ENCODE measurements at regions not wholly inside any gene's neighbourhood (a gene's known extent, or its start where the extent isn't known, plus 50 kb on each side); places are given as distances from the start of the nearest gene placed in this dataset.

GRCh38 chr5:155807884-155808576, 518.9 kb upstream of the SGCD start:
- H3K4me3 Mint-ChIP-seq: no peak overlapping the region
- Histone ChIP-seq H3K9ac (ENCODE audit: extremely low read depth, low read length, poor library complexity, severe bottlenecking) (no peak overlapping the region), H3K36me3 (ENCODE audit: control insufficient read depth, insufficient read depth, low read length) (no peaks in the 10 kb centered on the region), H3K27ac (ENCODE audit: low read depth, low read length) (no peak overlapping the region), H3K4me3 (ENCODE audit: low read length) (no peak overlapping the region), H3K4me1 (ENCODE audit: control insufficient read depth, insufficient read depth, low read length) (no peaks in the 10 kb centered on the region), H3K9me3 (ENCODE audit: control insufficient read depth, low read length) (no peaks in the 10 kb centered on the region), H3K27me3 (ENCODE audit: control insufficient read depth, insufficient read depth, low read length, poor library complexity, severe bottlenecking) (no peaks in the 10 kb centered on the region)
- H3K4me1 Mint-ChIP-seq: no peaks in the 10 kb centered on the region
- H3K9me3 Mint-ChIP-seq: no peaks in the 10 kb centered on the region
- no peak for DNase-seq
- 91 to 100% methylated on average over 1 to 3 of the region's 3 CpGs for WGBS, 2 experiments (ENCODE audit: insufficient coverage in 1 of 2, insufficient read length in 1 of 2)
- peaks cover 3% of the 10 kb centered on the region for H3K27me3 Mint-ChIP-seq (ENCODE audit: insufficient read depth)
- no peaks in the 10 kb centered on the region for H3K36me3 Mint-ChIP-seq (ENCODE audit: low read depth)
- no peak overlapping the region for H3K27ac Mint-ChIP-seq
- no peak for TF ChIP-seq CTCF (conservative IDR thresholded peaks at IDR 0.05)

GRCh38 chr5:155815248-155815647, 511.7 kb upstream of the SGCD start:
- no peaks in the 10 kb centered on the region for H3K4me1 ChIP-seq (ENCODE audit: control insufficient read depth, insufficient read depth, low read length)
- H3K9me3 Mint-ChIP-seq: no peaks in the 10 kb centered on the region
- TF ChIP-seq CTCF (conservative IDR thresholded peaks at IDR 0.05): no peak
- no peak for DNase-seq
- no peak overlapping the region for H3K4me3 Mint-ChIP-seq
- H3K27me3 ChIP-seq (ENCODE audit: control insufficient read depth, insufficient read depth, low read length, poor library complexity, severe bottlenecking): no peaks in the 10 kb centered on the region
- no peaks in the 10 kb centered on the region for H3K36me3 ChIP-seq (ENCODE audit: control insufficient read depth, insufficient read depth, low read length)
- H3K36me3 Mint-ChIP-seq (ENCODE audit: low read depth): no peaks in the 10 kb centered on the region
- no peak overlapping the region for H3K27ac Mint-ChIP-seq
- H3K9ac ChIP-seq (ENCODE audit: extremely low read depth, low read length, poor library complexity, severe bottlenecking): no peak overlapping the region
- H3K27me3 Mint-ChIP-seq (ENCODE audit: insufficient read depth): no peaks in the 10 kb centered on the region
- H3K9me3 ChIP-seq (ENCODE audit: control insufficient read depth, low read length): no peaks in the 10 kb centered on the region
- WGBS, 2 experiments (ENCODE audit: insufficient coverage in 1 of 2, insufficient read length in 1 of 2): 82% methylated on average over 1 of the region's 1 CpG; no CpG with 5 or more reads in 1 of the 2 experiments
- no peak overlapping the region for H3K4me3 ChIP-seq (ENCODE audit: low read length)
- H3K27ac ChIP-seq (ENCODE audit: low read depth, low read length): no peak overlapping the region
- no peaks in the 10 kb centered on the region for H3K4me1 Mint-ChIP-seq

GRCh38 chr5:155822177-155822576, 504.8 kb upstream of the SGCD start:
- H3K4me1 ChIP-seq (ENCODE audit: control insufficient read depth, insufficient read depth, low read length): no peaks in the 10 kb centered on the region
- TF ChIP-seq CTCF (conservative IDR thresholded peaks at IDR 0.05): peak; percentile 73
- no peaks in the 10 kb centered on the region for H3K4me1 Mint-ChIP-seq
- DNase-seq: peak; percentile 54
- H3K36me3 Mint-ChIP-seq (ENCODE audit: low read depth): no peaks in the 10 kb centered on the region
- no peak overlapping the region for H3K27ac Mint-ChIP-seq
- H3K4me3 ChIP-seq (ENCODE audit: low read length): no peak overlapping the region
- H3K36me3 ChIP-seq (ENCODE audit: control insufficient read depth, insufficient read depth, low read length): no peaks in the 10 kb centered on the region
- H3K9me3 Mint-ChIP-seq: no peaks in the 10 kb centered on the region
- WGBS, 2 experiments (ENCODE audit: insufficient coverage in 1 of 2, insufficient read length in 1 of 2): 70 to 80% methylated on average over 1 to 3 of the region's 3 CpGs
- no peak overlapping the region for H3K27ac ChIP-seq (ENCODE audit: low read depth, low read length)
- H3K9ac ChIP-seq (ENCODE audit: extremely low read depth, low read length, poor library complexity, severe bottlenecking): no peak overlapping the region
- no peaks in the 10 kb centered on the region for H3K27me3 ChIP-seq (ENCODE audit: control insufficient read depth, insufficient read depth, low read length, poor library complexity, severe bottlenecking)
- no peaks in the 10 kb centered on the region for H3K9me3 ChIP-seq (ENCODE audit: control insufficient read depth, low read length)
- H3K4me3 Mint-ChIP-seq: no peak overlapping the region
- H3K27me3 Mint-ChIP-seq (ENCODE audit: insufficient read depth): no peaks in the 10 kb centered on the region
